ENCODE measurements at regions not wholly inside any gene's neighbourhood (a gene's known extent, or its start where the extent isn't known, plus 50 kb on each side); places are given as distances from the start of the nearest gene placed in this dataset.
A peak's percentile ranks its signal among the peaks of the same experiment; 100 is the strongest.

- peak; percentile 56 to 94 for DNase-seq (ENCODE audit: low read depth in 2 of 2)
- no peak for TF ChIP-seq CTCF (IDR thresholded peaks at IDR 0.05; ENCODE audit: low read depth, low read length)
- H3K4me3 ChIP-seq (replicated peaks in 1 of 2; ENCODE audit: low read depth in 2 of 2, low read length in 2 of 2): no peak overlapping the region
These were observed 155.0 kb downstream of the NUAK1 start for GRCh38 chr12:105983622-105984320.

- DNase-seq (ENCODE audit: low read depth in 2 of 2): no peak
- TF ChIP-seq CTCF (IDR thresholded peaks at IDR 0.05; ENCODE audit: low read depth, low read length): no peak
- H3K4me3 ChIP-seq (replicated peaks in 1 of 2; ENCODE audit: low read depth in 2 of 2, low read length in 2 of 2): no peak overlapping the region
These were observed 153.4 kb downstream of the NUAK1 start for GRCh38 chr12:105985383-105985782.

DNA sequence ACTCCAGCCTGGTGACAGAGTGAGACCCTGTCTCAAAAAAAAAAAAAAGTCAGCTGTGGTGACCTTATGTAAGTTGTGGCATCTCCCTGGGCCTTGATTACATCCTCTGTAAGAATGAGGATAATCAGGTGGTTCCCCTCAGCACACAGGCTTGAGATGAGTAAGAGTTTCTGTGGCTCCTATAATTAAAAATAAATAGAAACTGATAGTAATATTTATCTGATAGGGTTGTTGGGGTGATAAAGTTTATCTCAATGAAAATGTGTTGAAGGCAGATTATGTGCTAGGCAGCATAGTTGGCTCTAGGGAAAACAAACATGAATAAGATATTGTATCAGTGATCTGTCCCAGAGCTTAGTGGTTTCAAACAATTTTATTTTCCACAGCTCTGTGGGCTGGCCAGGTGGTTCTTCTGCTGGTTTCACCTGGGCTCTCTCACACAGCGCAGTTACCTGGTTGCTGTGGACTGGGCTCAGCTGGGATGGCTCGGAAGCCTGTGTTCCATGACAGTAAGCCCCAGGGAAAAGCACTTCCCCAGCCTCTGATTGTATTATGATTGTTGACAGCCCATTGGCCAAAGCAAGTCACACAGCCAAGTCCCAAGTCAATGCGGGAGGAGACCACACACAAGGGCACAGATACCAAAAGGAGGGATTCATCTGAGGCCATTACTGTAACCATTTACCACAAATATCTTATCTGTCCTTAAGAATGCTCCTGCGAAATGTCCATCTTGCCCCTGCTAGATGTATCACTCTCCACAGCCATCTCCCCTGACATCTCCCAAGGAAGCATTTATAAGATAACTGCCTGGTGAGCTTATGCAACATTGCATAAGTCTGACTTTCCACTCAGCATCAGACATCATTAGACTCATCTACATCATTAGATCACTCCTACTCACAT is 151.7 kb downstream of the NUAK1 start:
- TF ChIP-seq CTCF (IDR thresholded peaks at IDR 0.05; ENCODE audit: low read depth, low read length): no peak
- peak; percentile 81 to 88 for DNase-seq (ENCODE audit: low read depth in 2 of 2)

DNA sequence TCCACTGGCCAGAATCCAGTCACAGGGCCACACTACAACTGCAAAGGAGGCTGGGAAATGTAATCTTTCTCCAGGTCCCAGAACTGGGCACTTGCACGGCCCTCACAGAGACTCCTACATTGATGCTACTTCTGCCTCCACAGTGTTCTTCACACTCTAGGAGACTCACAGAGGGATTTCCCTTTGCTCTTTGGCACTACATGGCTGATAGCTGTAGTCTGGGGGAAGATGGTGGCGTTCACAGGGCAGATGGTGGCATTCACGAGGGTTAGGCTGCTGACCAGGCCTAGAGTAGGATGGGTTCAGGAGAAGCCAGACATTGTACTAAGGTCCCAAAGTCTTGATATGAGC is 151.1 kb downstream of the NUAK1 start:
- TF ChIP-seq CTCF (IDR thresholded peaks at IDR 0.05; ENCODE audit: low read depth, low read length): no peak
- no peak overlapping the region for H3K4me3 ChIP-seq (replicated peaks in 1 of 2; ENCODE audit: low read depth in 2 of 2, low read length in 2 of 2)
- no peak for DNase-seq (ENCODE audit: low read depth in 2 of 2)

More for the DNA sequence above, 151.7 kb downstream of the NUAK1 start:
- no peak overlapping the region for H3K4me3 ChIP-seq (replicated peaks in 1 of 2; ENCODE audit: low read depth in 2 of 2, low read length in 2 of 2)

- no peak for TF ChIP-seq CTCF (IDR thresholded peaks at IDR 0.05; ENCODE audit: low read depth, low read length)
- peak; percentile 63 to 82 for DNase-seq (ENCODE audit: low read depth in 2 of 2)
- H3K4me3 ChIP-seq (replicated peaks in 1 of 2; ENCODE audit: low read depth in 2 of 2, low read length in 2 of 2): no peak overlapping the region
These were observed 145.7 kb downstream of the NUAK1 start for GRCh38 chr12:105992849-105993740.

GRCh38 chr12:105993766-105994555 is 144.8 kb downstream of the NUAK1 start:
- no peak overlapping the region for H3K4me3 ChIP-seq (replicated peaks in 1 of 2; ENCODE audit: low read depth in 2 of 2, low read length in 2 of 2)
- no peak for TF ChIP-seq CTCF (IDR thresholded peaks at IDR 0.05; ENCODE audit: low read depth, low read length)
- DNase-seq (ENCODE audit: low read depth in 2 of 2): no peak
